ENCODE measurements at regions not wholly inside any gene's neighbourhood (a gene's known extent, or its start where the extent isn't known, plus 50 kb on each side); places are given as distances from the start of the nearest gene placed in this dataset.
"Not testable (repeated sequence)": the region's sequence is repeated elsewhere in the genome, so short reads cannot be mapped to it uniquely, and the experiment has no call there.

DNA sequence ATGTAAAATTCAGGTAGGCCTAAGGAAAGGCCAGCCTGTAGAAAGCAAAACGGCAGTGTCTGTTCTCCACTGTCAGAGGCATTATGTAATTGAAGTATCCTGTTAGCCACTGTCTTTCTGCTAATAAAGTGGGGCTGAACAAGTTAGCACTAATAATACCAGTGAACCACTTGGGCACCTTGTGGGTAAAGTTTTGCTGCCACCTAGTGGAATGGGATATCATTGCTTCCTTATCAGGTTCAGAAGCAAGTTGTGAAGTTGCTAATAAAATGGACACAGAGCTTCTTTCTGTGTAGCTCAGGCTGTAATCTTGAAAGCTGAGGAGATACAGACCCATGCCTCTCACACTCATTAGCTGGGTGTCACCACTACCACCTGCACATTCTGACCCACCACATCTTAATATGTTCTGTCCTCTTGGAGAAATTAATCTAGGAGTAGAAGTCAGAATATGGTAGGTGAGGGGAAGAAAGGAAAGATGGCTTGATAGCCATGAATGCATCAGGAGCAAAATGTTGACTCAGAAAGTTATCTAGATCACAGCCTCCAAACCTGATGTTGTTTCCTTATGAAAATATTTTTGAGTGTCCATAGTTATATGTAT is 175.1 kb downstream of the SEPTIN7 start:
- no peak for DNase-seq

DNA sequence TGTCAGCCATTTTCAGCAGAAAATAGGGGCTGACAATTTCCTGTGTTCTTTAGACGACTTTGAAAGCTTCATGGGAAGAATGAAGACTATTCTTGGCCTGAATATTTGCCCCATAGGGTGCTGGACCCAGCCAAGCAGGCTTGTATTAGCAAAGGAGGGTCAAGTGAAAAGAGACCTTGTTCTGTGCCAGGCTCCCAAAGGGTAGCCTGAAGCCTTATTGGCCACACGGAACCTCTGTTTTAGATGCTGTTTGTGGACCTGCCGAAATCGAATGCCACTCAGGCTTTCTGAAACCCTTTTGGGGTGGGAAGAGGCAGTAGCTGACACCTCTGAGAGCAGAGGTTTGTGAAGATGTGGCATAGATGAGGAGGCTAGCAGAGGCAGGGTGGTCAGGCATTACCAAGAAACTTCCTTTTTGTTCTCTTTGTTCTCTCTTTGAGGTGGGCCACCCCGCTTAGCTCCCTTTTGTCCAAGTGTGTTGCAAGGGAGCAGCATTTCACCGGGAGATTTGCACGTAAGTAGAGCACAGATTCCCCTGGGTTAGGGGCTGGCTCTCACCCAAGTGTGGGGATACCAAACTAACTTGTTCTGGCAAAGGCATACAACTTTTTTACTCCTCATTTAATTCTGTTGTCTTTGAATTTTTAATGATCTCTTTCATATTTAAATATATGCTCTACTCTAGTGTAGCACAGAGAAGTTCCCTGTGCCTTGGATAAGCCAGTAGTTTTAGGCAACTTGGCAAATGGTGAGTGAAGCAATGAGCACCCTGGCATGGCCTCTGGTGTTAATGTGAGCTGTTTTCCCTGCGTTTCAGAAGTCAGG is 174.0 kb upstream of the EEPD1 start:
- DNase-seq, result not testable (repeated sequence)

DNA sequence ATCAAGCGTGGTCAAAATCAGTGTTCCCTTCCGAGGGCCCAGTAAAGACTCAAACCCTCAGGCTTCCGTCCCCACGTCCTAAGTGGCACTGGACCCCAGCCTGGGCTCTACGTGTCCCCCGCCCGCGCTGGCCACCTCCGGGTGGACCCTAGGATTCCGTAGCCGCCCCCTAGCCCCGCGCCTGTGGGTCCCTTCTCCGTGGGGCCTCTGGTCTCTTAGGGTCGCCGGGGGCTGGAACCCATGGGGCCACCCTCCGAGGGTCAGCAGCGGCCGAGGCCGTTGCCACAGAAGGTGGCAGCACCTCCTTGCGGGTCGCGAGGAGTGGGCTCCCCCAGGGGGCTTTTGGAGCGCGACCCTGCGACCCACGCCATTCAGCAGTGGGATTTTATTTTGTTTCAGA is 170.5 kb upstream of the EEPD1 start:
- DNase-seq, result no peak

DNA sequence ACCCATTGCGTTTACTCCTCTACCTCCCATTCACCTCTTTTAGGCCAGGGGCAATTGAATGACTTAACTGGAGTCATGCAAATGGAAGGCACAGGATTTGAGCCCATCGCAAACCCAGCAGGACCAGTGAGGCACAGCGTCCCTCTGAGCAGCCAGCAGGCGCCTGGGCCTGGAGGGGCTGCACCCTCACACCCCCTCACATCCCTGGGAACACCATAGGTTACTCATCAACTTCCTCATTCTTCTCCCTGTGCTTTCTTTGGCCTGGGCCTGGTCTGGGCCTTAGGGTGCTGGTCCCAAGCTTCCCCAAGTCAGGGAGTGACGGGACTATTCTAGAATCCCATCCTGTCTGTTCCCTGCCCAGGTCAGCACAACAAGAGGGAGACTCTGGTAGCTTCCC is 169.4 kb upstream of the EEPD1 start:
- DNase-seq, result no peak

DNA sequence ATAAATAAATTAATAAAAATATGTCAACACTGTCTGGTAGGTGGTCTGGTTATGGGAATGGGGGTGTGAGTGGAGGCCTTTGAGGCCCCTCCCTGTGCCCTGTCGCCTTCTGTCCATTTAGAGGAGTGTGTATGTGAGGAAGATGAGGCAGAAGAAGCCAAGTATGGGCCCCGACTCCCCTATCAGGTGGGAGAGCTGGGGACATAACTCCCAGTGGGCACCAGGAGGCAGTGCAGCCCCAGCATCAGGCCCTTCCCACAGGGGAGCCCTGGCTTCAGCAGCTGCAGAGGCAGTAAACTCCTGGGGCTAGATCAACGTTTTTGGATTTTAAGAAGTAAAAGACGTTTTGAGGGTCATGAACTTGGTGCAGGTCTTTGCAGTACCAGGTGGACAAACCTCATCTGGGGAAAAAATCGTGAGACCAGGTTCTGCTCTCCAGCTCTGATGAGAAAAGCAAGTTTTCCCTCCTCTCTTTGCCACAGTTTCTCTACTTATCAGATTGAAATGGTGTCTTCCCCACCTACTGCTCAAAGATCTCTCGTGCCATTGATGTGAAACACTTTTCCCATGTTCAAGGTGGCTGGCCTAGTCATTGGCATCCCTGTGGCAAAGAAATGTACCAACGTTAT is 167.8 kb upstream of the EEPD1 start:
- DNase-seq, result peak; percentile 80

DNA sequence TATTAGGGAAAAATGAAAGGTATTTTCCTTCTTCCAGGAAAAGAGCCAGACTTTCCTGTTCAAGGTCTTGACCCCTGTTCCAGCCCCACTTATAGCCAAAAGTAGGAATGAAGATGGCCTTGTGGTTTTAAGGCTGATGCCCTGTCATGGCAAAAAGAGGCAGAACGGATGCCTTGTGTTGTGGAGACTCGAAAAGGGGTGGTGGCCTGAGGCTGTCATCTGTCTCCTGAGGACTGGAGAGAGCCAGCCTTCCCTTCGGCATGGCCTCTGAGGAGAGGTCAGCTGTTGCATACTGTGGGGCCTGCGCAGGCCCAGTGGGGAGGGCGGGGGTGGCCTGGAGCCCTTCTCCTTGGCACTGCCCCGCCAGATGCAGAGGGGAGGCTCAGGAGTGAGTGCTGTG is 166.0 kb upstream of the EEPD1 start:
- DNase-seq, result no peak

DNA sequence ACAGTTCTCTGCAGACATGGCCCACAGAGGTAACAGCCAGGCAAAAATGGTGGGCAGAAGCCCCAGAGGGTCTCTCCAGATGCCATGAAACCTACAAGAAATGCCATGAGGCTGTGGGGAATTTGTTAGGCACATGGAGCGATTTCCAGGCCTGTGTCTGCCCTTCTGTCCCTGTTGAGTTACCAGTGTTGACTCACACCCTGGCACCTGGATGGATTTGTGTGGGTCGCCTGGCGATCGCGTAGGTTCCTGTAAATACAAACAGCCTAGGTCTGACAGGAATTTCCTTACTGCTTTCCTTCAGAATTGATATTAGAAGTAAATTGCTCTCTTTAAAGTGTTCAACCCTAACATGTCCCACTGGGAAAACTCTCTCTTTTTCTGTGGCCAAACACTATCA is 164.9 kb upstream of the EEPD1 start:
- no peak for DNase-seq

DNA sequence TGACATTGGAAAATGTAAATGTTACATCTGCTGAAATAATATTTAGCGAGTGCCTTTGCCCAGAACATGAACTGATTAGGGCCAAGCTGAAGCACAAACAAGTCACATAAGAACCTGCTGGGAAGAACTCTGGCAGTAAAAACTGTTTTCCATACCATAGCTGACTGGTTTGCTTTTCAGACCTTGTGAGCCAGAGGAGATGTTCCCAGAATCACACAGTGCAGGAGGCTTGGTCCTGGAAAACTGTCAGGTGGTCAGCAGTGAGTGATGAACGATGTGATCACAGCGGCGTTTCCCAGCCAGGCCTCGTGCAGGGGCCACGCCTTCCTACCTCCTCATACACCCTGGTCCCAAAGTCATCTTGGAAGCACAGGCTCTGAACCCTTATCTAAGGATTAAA is 164.2 kb upstream of the EEPD1 start:
- no peak for DNase-seq

DNA sequence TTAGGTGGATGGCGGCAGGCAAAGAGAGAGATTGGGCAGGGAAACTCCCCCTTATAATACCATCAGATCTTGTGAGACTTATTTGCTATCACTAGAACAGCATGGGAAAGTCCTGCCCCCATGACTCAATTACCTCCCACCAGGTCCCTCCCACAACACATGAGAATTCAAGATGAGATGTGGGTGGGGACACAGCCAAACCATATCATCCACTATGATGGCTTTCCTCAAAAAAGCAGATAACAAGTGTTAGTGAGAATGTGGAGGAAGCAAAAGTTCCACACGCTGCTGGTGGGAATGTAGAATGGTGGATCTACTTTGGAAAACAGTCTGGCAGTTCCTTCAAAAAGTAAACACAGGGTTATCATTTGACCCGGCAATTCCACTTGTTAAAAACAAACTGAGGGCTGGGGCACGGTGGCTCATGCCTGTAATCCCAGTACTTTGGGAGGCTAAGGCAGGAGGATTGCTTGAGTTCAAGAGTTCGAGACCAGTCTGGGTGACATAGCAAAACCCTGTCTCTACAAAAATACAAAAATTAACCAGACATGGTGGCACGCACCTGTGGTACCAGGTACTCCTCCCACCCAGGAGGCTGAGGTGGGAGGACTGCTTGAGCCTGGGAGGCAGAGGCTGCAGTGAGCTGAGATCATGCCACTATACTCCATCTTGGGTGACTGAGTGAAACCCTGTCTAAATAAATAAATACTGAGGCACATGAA is 161.4 kb upstream of the EEPD1 start:
- DNase-seq, result peak; percentile 40

DNA sequence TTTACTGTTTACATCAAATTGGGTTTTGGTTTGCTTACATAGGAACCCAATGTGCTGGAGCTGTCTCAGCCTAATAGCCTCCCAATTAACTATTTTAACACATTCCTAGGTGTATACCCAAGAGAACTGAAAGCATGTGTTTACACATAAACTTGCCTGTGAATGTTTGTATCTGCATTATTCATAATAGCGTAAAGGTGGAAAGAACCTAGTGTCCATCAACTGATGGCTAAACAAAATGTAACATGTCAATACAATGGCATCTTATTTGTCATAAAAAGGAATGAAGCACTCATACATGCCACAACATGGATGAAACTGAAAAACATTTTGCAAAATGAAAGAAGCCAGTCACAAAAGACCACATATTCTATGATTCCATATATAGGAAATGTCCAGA is 160.6 kb upstream of the EEPD1 start:
- no peak for DNase-seq

DNA sequence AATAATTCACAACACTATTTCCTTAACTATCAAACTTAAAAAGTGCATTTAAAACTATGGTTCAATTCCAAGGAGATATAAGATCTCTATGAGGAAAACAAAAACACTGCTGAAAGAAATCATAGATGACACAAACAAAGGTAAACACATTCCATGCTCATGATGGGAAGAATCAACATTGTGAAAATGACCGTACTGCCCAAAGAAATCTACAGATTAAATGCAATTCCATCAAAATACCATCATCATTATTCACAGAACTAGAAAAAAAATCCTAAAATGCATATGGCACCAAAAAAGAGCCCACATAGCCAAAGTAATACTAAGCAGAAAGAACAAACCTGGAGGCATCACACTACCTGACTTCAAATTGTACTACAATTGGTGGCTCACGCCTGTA is 159.9 kb upstream of the EEPD1 start:
- DNase-seq, result no peak

DNA sequence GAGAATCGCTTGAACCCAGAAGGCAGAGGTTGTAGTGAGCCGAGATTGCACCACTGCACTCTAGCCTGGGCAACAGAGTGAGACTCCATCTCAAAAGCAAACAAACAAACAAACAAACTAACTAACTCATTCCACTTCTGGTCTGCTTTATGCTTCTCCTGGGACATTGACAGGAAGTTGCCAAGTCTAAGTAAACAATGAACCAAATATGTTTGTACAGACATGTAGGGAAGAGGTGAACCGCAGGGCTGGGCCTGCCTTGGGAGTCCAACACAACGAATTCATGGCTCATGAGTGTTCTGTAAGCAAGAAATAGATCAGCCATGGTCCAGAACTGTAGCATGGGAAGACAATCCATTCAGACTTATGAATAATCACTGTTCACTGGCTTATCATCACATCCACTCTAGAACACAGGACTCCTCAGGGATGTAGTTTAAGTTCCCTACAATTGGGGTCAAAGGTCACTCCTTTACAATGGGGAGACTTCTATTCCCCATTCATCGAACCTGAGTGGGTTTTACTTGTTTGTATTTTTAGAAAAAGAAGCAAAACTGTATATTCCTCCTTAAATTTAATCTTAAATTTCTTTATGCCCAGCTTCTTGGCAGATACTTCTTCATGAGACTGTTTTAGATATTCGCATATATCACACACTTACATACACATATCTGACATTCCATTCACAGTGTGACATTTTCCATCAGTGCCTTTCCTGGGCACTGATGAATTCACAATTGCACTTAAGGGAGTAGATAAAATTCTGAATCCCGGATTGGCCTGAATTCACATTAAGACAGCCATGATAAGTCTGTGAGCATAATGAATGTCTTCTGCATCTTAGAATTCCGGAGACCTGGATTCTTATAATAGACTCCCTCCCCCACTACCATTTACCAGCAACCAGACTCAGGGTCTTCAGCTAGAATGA is 159.1 kb upstream of the EEPD1 start:
- DNase-seq, result no peak

DNA sequence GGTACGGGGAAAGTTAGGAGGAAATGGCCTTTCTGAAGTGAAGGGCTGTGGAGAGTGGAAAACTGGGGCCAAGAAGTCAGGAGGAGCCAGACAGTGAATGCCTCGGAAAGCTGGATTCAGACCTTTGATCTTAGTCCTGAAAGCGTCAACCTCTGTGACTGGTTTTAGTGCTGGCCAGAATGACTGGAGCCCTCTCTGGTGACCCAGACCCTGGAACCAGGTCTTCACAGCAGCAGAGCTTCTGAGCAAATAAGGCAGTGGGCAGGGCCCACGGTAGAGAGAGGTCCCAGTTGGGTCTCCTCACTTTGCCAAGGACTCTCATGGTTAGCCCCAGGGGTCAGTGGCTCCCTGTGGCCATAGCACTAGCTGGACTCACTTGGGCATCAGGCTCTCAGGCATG is 157.7 kb upstream of the EEPD1 start:
- no peak for DNase-seq

DNA sequence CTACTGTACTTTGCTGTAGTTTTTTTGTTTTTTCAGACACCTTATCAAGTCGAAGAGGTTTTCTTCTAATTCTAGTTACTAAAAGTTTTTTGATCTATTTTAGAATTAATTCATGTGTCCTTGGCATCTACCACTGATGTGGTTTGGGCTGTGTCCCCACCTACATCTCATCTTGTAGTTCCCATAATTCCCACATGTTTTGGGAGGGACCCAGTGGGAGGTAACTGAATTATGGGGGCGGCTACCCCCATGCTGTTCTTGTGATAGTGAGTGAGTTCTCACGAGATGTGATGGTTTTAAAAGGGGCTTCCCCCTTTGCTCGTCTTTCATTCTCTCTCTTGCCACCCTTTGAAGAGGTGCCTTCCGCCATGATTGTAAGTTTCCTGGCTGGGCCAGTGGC is 154.6 kb upstream of the EEPD1 start:
- DNase-seq, result no peak

DNA sequence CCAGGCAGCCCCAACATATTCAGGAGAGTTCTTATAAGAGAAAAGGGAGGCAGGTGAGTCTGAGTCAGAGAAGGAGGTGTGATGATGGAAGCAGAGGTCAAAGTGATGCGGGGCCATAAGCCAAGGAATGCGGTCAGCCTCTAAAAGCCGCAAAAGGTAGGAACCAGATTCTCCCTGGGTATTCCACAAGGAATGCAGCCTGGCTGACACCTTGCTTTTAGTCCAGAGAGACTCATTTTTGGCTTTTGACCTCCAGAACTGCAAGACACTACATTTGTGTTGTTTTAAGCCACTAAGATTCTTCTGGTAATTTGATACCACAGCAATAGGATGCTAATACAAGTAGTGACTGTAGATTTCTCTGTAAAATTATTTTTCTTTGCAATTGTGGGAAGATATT is 151.5 kb upstream of the EEPD1 start:
- no peak for DNase-seq

DNA sequence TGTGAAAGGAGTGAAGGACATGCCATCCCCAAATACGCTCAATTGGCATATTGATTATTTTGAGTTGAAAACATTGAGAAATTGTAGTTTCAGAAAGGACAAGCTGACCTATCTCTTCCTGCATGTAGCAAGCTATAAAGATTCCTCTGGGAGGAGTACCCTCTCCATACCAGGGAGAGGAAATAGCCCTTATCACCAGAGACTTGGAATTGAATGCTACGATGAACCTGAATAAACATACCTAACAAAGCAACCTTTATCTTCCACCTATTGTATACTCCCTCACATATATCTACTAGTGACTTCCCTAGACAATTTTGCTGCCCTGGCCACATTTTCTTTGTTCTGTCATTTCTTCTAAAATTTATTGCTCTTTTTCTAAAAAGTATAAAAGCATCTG is 150.2 kb upstream of the EEPD1 start:
- DNase-seq, result no peak

DNA sequence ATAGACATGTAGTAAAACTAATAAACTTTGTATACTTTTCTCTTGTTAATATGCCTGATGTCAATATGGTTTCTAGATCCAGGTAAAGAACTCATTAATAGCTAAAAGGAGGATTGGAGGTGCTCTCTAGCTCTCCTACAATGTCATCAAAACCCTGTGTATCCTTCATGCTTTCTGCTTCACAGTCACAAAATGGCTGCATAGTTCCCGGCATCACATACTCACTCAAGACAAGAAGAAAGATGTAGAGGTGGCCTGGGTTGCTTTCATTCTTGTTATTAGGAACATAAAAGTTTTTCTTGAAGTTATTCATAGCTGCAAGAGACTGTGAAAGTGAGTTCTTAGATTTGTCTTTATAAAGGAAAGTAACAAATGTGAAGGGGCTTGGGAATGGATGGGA is 149.7 kb upstream of the EEPD1 start:
- no peak for DNase-seq

DNA sequence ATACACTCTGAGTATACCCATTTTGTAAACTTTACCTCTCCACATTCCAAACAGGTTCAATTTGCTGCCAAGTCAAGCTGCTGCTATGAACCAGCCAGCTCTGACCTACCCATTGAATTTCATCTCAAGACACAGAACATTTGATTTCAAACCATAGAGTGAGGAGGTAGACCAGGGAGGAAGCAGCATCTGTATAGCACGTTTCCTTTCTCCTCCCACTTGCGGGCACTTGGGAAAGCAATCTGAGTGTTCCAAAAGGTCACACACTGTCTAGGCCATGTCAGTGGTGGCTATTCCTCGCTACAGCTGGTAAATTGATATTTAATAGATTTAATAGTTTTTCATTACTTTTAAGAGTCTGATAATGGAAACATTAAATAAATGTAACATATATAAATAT is 147.8 kb upstream of the EEPD1 start:
- DNase-seq, result no peak

DNA sequence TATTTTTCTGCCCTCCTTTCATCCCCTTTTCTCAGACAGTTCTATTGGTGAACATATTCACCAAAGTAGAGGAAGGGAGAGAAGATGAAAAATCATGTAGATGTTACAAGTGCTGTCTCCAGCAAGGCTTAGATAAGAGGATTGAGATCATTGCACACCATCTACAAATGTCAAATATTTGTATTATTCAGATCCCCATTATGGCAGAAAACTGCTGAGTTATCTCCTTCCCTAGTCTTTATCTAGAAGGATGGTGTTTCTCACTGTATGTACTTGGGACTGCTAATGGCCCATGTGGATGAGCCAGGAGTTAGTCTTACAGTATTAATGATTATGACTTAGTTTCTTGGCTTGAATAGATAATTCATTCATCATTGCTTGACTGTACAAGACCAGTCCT is 147.2 kb upstream of the EEPD1 start:
- no peak for DNase-seq

DNA sequence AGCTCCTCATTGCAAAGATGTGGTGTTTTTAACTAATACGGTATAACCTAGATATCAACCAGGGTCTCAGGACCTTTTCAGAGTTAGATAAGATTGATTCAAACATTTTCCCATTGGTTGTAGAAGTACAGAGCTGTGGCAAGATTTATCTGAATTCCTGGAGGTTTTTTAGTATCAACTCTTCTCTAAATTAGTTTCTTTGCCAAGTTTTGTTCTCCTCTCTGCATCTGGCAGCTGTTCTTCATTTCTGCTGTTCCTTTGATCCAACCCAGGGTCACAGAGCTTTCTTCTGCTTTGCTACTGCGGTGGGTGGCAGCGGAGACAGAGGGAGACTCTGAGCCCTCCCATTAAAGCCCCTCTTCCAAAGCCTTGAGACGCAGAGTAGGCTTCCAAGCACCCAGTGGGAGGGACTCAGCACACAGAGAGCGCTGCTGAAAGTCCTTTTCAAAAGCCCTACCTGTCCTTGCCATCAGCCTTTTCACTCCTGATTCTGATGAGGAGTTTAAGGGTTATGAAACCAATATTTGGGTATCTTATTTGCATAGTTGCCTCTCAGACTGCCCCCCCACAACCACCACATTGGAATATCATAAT is 146.3 kb upstream of the EEPD1 start:
- DNase-seq, result no peak

DNA sequence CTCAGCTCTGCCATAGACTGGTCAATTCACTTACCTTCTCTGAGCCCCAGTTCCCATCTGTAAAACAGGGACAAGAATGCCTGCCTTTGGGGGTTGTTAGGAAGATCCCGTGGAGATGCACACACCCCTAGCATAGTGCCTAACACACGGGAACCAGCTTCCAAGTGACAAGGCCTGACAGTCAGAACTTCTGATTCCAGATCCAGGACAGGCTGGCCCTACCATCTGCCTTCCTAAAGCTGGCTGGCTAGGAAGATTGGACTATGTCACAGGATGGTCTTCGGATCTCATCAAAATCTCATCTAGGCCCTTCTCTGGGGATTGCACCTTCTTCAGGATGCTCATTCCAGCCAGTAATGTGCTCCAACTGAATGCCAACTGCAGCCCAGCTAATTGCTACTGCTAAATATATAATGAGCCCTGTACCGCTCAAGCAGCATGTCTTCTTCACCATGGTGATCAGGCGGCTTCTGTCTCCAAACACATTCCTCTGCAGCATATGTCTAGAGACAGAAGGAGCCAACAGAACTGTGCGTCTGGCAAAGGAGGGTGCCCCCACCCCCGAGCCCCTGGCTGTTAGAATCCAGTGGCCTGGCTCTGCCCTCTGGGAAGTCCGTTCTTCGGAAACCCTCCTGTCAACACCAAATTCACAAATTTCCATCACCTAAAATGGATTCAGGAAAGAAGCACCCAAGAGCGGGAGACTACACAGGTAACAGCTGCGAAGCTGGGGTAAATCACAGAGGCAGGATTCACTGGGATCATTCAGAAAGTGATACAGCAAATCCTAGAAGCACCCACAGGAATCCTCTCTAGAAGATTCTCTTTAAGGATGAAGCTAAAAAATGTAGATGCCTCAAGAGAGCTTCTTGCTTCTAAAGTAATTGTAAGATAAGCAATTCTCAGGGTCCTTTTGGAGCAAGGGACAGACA is 142.1 kb upstream of the EEPD1 start:
- DNase-seq, result no peak
